Dermis blood vessel endothelial cell (primary cell): ENCODE measurements at regions not wholly inside any gene's neighbourhood (a gene's known extent, or its start where the extent isn't known, plus 50 kb on each side); places are given as distances from the start of the nearest gene placed in this dataset.
"Not testable (repeated sequence)": the region's sequence is repeated elsewhere in the genome, so short reads cannot be mapped to it uniquely, and the experiment has no call there.

Experiments
- DNase-seq: peaks from one replicate; pipeline ENCODE4 v3.0.0; 2010

- no peak for DNase-seq
Measured at GRCh38 chr1:104172243-104172681, 422.6 kb downstream of the AMY1C start.

- DNase-seq, result no peak
Measured at GRCh38 chr1:104182251-104182650, 432.6 kb downstream of the AMY1C start.

DNA sequence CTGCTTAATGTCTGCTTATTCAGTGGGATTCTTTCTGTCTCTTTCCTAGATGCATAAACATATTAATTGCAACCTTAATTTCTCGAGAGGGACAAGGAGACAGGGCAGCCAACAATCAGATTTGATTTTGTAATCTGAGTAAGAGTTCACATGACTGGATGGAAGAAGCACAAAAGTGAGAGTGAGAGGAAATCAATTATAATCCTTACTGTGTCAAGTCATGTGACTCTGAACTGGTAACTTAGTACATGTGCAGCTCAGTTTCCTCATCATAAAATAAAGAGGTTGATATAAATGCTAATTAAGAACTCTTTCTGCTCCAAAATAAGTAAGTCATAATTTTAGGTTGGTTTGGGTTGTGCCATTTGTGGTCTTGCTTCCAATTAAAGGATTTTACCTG, 439.5 kb downstream of the AMY1C start:
- no peak for DNase-seq

- DNase-seq, result no peak
Measured at GRCh38 chr1:104190821-104191220, 441.1 kb downstream of the AMY1C start.

GRCh38 chr1:104195395-104195794, 445.7 kb downstream of the AMY1C start:
- no peak for DNase-seq

- DNase-seq, result no peak
Measured at GRCh38 chr1:104196136-104196535, 446.4 kb downstream of the AMY1C start.

DNA sequence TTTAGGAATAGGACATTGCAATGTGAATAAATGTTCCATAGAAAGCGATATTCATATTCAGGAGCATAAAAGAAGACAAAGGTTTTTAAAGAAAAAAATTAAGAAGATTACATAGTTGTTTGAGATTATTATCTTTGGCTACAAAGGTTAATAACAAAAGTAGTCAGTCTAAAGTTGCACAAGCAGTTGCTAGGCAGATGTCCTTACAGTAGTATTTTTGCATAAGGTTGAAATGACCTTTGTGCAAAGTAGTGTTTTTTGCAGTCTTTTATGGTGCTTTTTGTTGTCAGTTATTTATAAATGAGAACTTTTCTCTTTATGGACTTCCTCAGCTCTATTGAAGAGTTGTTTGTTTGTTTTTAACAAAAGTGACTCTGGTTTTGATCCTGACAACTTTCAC, 447.8 kb downstream of the AMY1C start:
- no peak for DNase-seq

DNA sequence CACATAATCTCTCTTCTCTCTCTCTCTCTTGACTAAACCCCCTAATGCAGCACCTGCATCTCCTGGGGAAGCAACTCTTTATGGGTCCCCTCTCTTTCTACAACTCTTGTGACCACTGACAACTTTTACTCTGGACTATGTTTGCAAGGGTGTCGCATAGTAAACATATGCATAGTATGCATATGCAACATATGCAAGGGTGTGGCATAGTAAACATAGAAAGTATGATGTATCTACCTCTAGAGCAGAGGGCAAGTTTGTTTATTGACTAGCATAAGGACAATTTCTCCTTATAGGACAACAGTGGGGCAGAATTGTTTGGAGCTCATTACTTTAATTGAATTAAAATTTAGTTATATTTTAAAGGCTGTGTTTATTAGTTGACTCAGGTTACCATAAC, 462.5 kb downstream of the AMY1C start:
- no peak for DNase-seq

DNA sequence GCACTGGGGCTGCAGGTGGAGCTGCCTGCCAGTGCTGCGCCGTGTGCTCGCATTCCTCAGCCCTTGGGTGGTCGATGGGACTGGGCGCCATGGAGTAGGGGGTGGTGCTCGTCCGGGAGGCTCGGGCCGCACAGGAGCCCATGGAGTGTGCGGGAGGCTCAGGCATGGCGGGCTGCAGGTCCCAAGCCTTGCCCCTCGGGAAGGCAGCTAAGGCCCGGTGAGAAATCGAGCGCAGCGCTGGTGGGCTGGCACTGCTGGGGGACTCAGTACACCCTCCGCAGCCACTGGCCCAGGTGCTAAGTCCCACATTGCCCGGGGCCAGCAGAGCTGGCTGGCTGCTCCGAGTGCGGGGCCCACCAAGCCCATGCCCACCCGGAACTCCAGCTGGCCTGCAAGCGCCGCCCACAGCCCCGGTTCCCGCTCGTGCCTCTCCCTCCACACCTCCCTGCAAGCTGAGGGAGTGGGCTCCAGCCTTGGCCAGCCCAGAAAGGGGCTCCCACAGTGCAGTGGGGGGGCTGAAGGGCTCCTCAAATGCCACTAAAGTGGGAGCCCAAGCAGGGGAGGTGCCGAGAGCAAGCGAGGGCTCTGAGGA, 467.8 kb downstream of the AMY1C start:
- DNase-seq, result not testable (repeated sequence)

GRCh38 chr1:104229860-104230259, 480.2 kb downstream of the AMY1C start:
- no peak for DNase-seq

DNA sequence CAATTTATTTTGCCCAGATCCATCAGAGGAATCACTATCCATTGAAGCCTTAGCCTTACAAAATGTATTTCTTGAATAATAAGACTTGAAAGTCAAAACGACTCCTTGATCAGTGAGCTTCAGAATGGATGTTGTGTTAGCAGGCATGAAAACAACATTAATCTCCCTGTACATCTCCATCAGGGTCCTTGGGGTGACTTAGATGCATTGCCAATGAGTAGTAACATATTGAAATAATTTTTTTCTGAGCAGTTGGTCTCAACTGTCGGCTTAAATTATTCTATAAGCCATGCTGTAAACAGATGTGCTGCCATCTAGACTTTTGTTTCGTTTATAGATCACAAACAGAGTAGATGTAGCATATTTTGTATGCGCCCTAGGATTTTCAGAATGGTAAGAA, 482.0 kb downstream of the AMY1C start:
- no peak for DNase-seq

GRCh38 chr1:104235141-104235540, 485.4 kb downstream of the AMY1C start:
- no peak for DNase-seq

DNA sequence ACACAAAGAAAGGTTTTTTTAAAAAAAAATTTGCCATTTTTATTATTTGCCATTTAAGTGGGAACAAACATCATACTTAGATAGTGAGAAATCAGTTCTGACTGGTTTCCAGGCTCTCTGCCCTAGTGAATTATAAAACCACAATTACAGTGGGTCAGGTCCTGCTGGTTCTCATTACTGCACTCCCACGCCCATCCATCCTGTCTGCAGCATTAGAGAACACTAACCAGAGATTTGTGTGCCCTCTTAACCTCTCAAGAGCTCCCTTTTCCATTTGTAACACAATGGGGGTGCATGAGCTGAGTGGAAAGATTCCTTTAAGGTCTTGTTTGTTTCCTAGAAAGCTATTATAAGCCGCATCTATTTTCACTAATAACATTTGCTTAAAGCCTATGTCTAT, 489.3 kb downstream of the AMY1C start:
- DNase-seq, result no peak

DNA sequence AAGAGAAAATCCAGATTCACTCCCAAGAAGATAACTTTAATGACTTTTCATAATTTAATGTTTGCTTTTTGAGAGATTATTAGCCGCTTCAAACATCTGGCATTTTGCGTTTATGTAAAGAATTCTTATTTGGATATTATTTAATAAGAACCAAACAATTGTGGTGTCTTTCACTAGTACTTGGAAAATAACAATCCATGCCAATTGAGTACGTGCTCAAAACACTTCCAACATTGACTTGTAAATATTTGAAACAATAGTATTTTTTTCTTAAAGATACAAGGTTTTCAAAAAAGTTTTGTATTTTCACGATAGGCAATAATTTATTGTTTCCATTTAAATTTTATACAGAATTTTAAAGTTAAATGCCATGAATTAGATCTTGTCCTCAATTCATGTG, 498.7 kb downstream of the AMY1C start:
- no peak for DNase-seq

GRCh38 chr1:104259481-104259880, 509.8 kb downstream of the AMY1C start:
- DNase-seq, result no peak

- not testable (repeated sequence) for DNase-seq
Measured at GRCh38 chr1:104263110-104263509, 513.4 kb downstream of the AMY1C start.

GRCh38 chr1:104264521-104264920, 514.8 kb downstream of the AMY1C start:
- DNase-seq, result no peak

GRCh38 chr1:104265163-104265562, 515.5 kb downstream of the AMY1C start:
- no peak for DNase-seq

GRCh38 chr1:104266612-104267011, 516.9 kb downstream of the AMY1C start:
- no peak for DNase-seq

DNA sequence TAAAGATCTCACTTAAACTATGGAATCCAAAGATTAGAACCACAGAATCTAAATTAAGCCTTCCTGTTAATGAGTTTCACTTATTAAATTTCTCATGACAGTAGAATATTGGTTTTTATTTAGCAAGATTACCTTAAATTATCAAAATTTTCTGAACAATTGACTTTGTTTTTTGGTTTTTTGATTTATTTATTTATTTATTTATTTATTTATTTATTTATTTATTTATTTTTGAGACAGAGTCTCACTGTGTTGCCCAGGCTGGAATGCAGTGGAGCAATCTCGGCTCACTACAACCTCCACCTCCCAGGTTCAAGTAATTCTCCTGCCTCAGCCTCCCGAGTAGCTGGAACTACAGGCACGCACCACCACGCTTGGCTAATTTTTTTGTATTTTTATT, 538.6 kb downstream of the AMY1C start:
- not testable (repeated sequence) for DNase-seq

DNA sequence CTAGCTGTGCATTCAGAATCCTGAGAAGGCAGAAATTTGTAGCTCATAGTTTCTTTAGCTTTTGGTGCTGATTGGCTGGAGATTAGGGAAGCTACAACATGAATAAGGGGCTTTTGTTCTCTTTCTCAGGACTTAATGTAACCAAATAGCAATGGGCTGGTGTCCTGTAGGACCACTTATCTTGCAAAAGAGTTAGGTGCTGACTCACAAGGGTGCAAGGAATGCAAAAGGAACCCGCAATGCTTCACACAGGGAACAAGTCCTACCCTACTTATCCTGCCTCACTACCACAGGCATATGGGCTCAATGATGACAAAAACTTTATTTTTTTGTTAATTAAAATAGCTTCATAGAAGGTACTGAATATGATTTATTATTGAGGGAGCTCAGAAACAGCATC, 541.5 kb downstream of the AMY1C start:
- no peak for DNase-seq

- DNase-seq, result no peak
Measured at GRCh38 chr1:104294259-104294658, 544.6 kb downstream of the AMY1C start.

DNA sequence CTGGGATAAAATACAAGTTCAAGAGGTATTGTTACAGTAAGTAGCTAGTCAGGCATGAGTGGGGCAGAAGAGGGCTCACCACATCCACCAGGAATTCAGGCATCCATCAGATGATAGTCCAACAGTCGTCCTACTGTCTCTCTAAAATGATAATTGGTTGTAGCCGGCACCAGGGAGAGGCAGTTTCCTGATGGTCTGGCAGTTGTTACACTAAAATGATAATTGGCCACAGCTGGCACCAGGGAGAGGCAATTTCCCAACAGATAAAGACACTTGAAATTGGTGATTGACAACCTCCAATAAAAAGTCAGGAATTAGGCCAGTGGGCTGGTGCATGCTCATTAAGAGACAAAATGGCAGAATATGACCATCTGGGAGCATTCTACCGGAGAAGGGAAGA, 545.8 kb downstream of the AMY1C start:
- DNase-seq, result no peak

DNA sequence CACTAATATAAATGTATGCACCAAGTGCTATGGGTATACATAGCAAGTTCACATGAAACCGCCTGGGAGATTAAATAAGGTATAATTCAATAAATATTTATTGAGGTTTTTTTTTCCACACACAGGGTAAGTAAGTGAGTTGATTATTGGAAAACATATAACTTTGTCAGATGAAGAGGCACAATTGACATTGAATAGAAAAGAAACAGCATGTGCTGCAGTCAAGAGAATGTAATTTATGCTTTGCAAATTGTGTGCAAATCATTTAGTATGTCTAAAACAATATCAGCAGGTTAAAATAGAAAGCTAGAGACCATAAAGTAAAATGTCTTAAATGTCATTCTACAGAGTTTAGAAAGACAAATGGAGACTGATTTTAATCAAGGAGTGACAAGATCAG, 560.0 kb downstream of the AMY1C start:
- no peak for DNase-seq

DNA sequence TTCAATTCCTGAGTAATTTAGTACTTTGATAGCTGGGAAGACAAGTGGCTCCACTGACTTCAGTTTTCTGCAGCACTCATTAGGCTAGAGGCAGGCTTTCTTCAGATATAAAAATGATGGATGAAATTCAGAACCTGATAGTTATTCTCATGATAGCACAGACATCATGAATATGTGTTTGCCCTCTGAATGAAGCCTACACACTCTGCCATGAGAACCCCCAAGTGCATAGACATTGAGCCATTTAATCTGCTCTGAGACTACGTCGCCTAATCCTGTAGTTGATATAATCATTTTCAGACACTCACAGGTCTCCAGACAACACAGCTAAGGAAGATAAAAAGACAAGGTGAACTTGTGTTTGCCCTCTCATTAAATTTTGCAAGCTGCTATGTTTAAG, 566.1 kb downstream of the AMY1C start:
- DNase-seq, result no peak

- no peak for DNase-seq
Measured at GRCh38 chr1:104322131-104322530, 572.4 kb downstream of the AMY1C start.
